B cell (primary cell): ENCODE measurements at regions not wholly inside any gene's neighbourhood (a gene's known extent, or its start where the extent isn't known, plus 50 kb on each side); places are given as distances from the start of the nearest gene placed in this dataset.

ENCODE experiments used
- ATAC-seq: fragments of 200-7000 bp; cut with Tn5 transposase; one replicate; pipeline ENCODE4 v1.10.0; 2021; ENCODE audit warnings: low read depth, mild to moderate bottlenecking, moderate number of reproducible peaks, moderate library complexity
- CTCF ChIA-PET: fragments of 350-600 bp; sonication (Branson Sonifier 250); formaldehyde crosslinking; loops from one replicate; lab custom pipeline; 2021; ENCODE audit warnings: antibody characterized with exemption, inconsistent platforms; lab: Charles Lee
- POLR2A ChIA-PET: fragments of 350-600 bp; sonication (Branson Sonifier 250); formaldehyde crosslinking; loops from one replicate; lab custom pipeline; 2021; ENCODE audit warnings: antibody characterized with exemption; lab: Charles Lee
- DNase-seq: peaks from one replicate; pipeline ENCODE4 v3.0.0; 2013
- H2AFZ ChIP-seq: 2 replicates; pipeline ENCODE4 v1.6.1; 2012; ENCODE audit warnings: mild to moderate bottlenecking, low read depth, low read length; ENCODE audit not compliant: insufficient read depth, poor library complexity, severe bottlenecking
- H3K27ac ChIP-seq, 2 donors: 1 replicate in 1 of 2; 2 replicates in 1 of 2; pipeline ENCODE4 v1.5.1; 2012 to 2013; ENCODE audit warnings: low read length in 2 of 2, mild to moderate bottlenecking in 2 of 2, moderate library complexity in 1 of 2
- H3K27me3 ChIP-seq, 4 experiments: fragments of 200-600 bp in 1 of 4; sonication (generic) in 1 of 4; replicated peaks in 1 of 4; 1 replicate in 2 of 4; 2 replicates in 2 of 4; pipeline versions ENCODE4 v1.6.1 to v1.7.0; 2013 to 2016; ENCODE audit warnings: low read length in 3 of 4, mild to moderate bottlenecking in 2 of 4, mixed read lengths in 1 of 4, moderate library complexity in 1 of 4; ENCODE audit not compliant: insufficient read depth in 4 of 4, control insufficient read depth in 3 of 4; ENCODE audit errors: control extremely low read depth in 1 of 4
- H3K36me3 ChIP-seq, 2 experiments: replicated peaks in 1 of 2; 1 replicate in 1 of 2; 2 replicates in 1 of 2; pipeline versions ENCODE4 v1.6.1 to v1.7.1; 2013; ENCODE audit warnings: low read length in 1 of 2; ENCODE audit not compliant: insufficient read depth in 2 of 2, control insufficient read depth in 1 of 2; ENCODE audit errors: control extremely low read depth in 1 of 2, extremely low read depth in 1 of 2
- H3K4me1 ChIP-seq, 2 donors: fragments of 200-600 bp in 1 of 2; sonication (generic) in 1 of 2; 1 replicate in 1 of 2; 2 replicates in 1 of 2; pipeline versions ENCODE4 v1.5.1 to v1.6.1; 2013 to 2017; ENCODE audit warnings: low read length in 2 of 2; ENCODE audit not compliant: control insufficient read depth in 2 of 2, insufficient read depth in 2 of 2
- H3K4me2 ChIP-seq: replicated peaks from 2 replicates; pipeline ENCODE3; 2012; ENCODE audit warnings: mild to moderate bottlenecking, low read depth, low read length; ENCODE audit not compliant: poor library complexity, severe bottlenecking
- H3K4me3 ChIP-seq, 5 experiments: fragments of 200-600 bp in 1 of 5; sonication (generic) in 1 of 5; 1 replicate in 3 of 5; 2 replicates in 2 of 5; pipeline versions ENCODE4 v1.5.1 to v1.7.0; 2011 to 2016; ENCODE audit warnings: low read length in 4 of 5, mild to moderate bottlenecking in 4 of 5, low read depth in 2 of 5, control low read depth in 1 of 5, moderate library complexity in 1 of 5; ENCODE audit not compliant: insufficient read depth in 1 of 5; ENCODE audit errors: control extremely low read depth in 1 of 5, extremely low read depth in 1 of 5
- H3K79me2 ChIP-seq: fragments of 200-600 bp; sonication (generic); one replicate; pipeline ENCODE4 v1.6.0; 2016; ENCODE audit warnings: low read length; ENCODE audit not compliant: control insufficient read depth, insufficient read depth
- H3K9ac ChIP-seq: fragments of 200-600 bp; sonication (generic); 2 replicates; pipeline ENCODE4 v1.6.1; 2017; ENCODE audit warnings: mild to moderate bottlenecking, low read length, moderate library complexity
- H3K9me3 ChIP-seq, 3 donors: one replicate each; pipeline versions ENCODE4 v1.6.1 to v1.7.1; 2013; ENCODE audit warnings: low read length in 2 of 3; ENCODE audit not compliant: control insufficient read depth in 2 of 3, insufficient read depth in 1 of 3; ENCODE audit errors: control extremely low read depth in 1 of 3
- H4K20me1 ChIP-seq: 2 replicates; pipeline ENCODE4 v1.6.0; 2012; ENCODE audit warnings: mild to moderate bottlenecking, low read length; ENCODE audit not compliant: insufficient read depth, control insufficient read depth, poor library complexity, severe bottlenecking
- H3K27ac Mint-ChIP-seq: one replicate; pipeline ENCODE4 v1.8.0; 2021; ENCODE audit warnings: mixed read lengths
- H3K27me3 Mint-ChIP-seq: one replicate; pipeline ENCODE4 v1.8.0; 2021; ENCODE audit warnings: mixed read lengths
- H3K4me1 Mint-ChIP-seq: one replicate; pipeline ENCODE4 v1.8.0; 2021; ENCODE audit warnings: mixed read lengths
- H3K4me3 Mint-ChIP-seq: one replicate; pipeline ENCODE4 v1.8.0; 2021; ENCODE audit warnings: mixed read lengths
- H3K9me3 Mint-ChIP-seq: one replicate; pipeline ENCODE4 v1.8.0; 2022; ENCODE audit warnings: mixed read lengths; ENCODE audit not compliant: insufficient read depth
- CTCF ChIP-seq: fragments of 200-600 bp; IDR thresholded peaks from one replicate; pipeline ENCODE4 v1.8.0; 2022; ENCODE audit warnings: antibody characterized with exemption, mild to moderate bottlenecking
- EZH2 ChIP-seq: IDR thresholded peaks from 2 replicates; pipeline ENCODE4 v1.6.1; 2012; ENCODE audit warnings: borderline replicate concordance, low read depth, mild to moderate bottlenecking, moderate library complexity, low read length; ENCODE audit not compliant: insufficient read depth, poor library complexity, severe bottlenecking
- WGBS: methylation state at CpG from one replicate; pipeline ENCODE4 v1.1.5; 2013; ENCODE audit warnings: missing lambda C conversion rate; ENCODE audit not compliant: insufficient coverage; 5-methylcytosine and 5-hydroxymethylcytosine counted together
- intact Hi-C: fragments of 100-400 bp; cut with micrococcal nuclease; formaldehyde crosslinking; loops from one replicate; pipeline ENCODE4 v1.10.0; 2022

- CTCF ChIA-PET = no interaction called here
- Histone ChIP-seq H3K27me3 (no peaks in the 10 kb centered on the region), H4K20me1 (no peaks in the 10 kb centered on the region), H3K36me3 (peaks cover 1% of the 10 kb centered on the region in 2 experiments), H3K9me3 (no peaks in the 10 kb centered on the region), H3K9ac (no peak overlapping the region), H3K4me2 (no peak overlapping the region), H3K4me1 (peaks cover 8% of the 10 kb centered on the region in 2 donors), H3K27ac (no peak overlapping the region), H2AFZ (no peak overlapping the region), H3K4me3 (no peak overlapping the region), H3K79me2 (no peaks in the 10 kb centered on the region)
- no peaks in the 10 kb centered on the region for H3K27me3 Mint-ChIP-seq
- H3K27ac Mint-ChIP-seq = no peak overlapping the region
- H3K9me3 Mint-ChIP-seq = no peaks in the 10 kb centered on the region
- WGBS = 100% methylated on average over 1 of the region's 6 CpGs
- intact Hi-C loops = no loop called here
- ATAC-seq (no peak), DNase-seq (no peak)
- POLR2A ChIA-PET = no interaction called here
- H3K4me1 Mint-ChIP-seq = peaks cover 5% of the 10 kb centered on the region
- TF ChIP-seq CTCF = no peak
- no peak for TF ChIP-seq EZH2
- no peak overlapping the region for H3K4me3 Mint-ChIP-seq
Observed at GRCh38 chr12:46492471-46493085, 120.0 kb upstream of the SLC38A2 start.

GRCh38 chr12:46491548-46491947, 119.0 kb upstream of the SLC38A2 start:
- Histone ChIP-seq H3K27ac (no peak overlapping the region), H4K20me1 (no peaks in the 10 kb centered on the region), H3K36me3 (peaks cover 0 to 1% of the 10 kb centered on the region in 2 experiments), H3K9ac (no peak overlapping the region), H2AFZ (no peak overlapping the region), H3K27me3 (no peaks in the 10 kb centered on the region), H3K4me1 (peaks cover 18% of the 10 kb centered on the region in 2 donors), H3K4me2 (no peak overlapping the region), H3K4me3 (no peak overlapping the region), H3K79me2 (no peaks in the 10 kb centered on the region), H3K9me3 (no peaks in the 10 kb centered on the region)
- Mint-ChIP-seq H3K4me3 (no peak overlapping the region), H3K4me1 (peaks cover 5% of the 10 kb centered on the region), H3K27me3 (no peaks in the 10 kb centered on the region), H3K27ac (no peak overlapping the region), H3K9me3 (no peaks in the 10 kb centered on the region)
- ChIA-PET CTCF (no interaction called here), POLR2A (no interaction called here)
- DNase-seq (no peak), ATAC-seq (no peak)
- TF ChIP-seq CTCF = no peak
- intact Hi-C loops = no loop called here
- WGBS = no CpG with 5 or more reads among the region's 1 CpG
